K562 (cell line): ENCODE measurements at regions not wholly inside any gene's neighbourhood (a gene's known extent, or its start where the extent isn't known, plus 50 kb on each side); places are given as distances from the start of the nearest gene placed in this dataset.

Source experiments
- ATAC-seq: fragments of 200-7000 bp; cut with Tn5 transposase; 3 replicates; pipeline ENCODE4 v1.9.1; 2020; ENCODE audit warnings: moderate library complexity
- BruUV-seq: library from RNA; stranded (reverse); fragments of 400-500 nt; replicated peaks from 2 replicates; lab custom pipeline; 2021; lab: Mats Ljungman, UMichigan
- CTCF ChIA-PET: fragments of 300-600 bp; formaldehyde crosslinking; extraction: SDS; loops from one replicate; lab custom pipeline; 2021; ENCODE audit warnings: low intra/inter-chr PET ratio; lab: Yijun Ruan, JAX
- POLR2A ChIA-PET: fragments of 300-600, 350-650 bp; sonication (Branson Sonifier 250); formaldehyde crosslinking; extraction: SDS; loops from one replicate; lab custom pipeline; 2021; ENCODE audit warnings: antibody characterized with exemption, inconsistent platforms; lab: Yijun Ruan, JAX
- DNase-seq, 4 experiments: peaks; one replicate each; pipeline versions ENCODE4 v3.0.0 to v3.0.0-alpha.2; 2011 to 2018; ENCODE audit warnings: low spot score in 3 of 4, mixed read lengths in 3 of 4; ENCODE audit errors: extremely low read depth in 1 of 4
- FAIRE-seq: peaks from 2 replicates; lab custom pipeline; 2011; peaks lifted over from hg19 to GRCh38; lab: Jason Lieb, UNC
- H2AFZ ChIP-seq: 2 replicates; pipeline ENCODE4 v1.6.0; 2011; ENCODE audit warnings: low read depth, low read length, control low read depth, inconsistent platforms
- H3K27ac ChIP-seq: fragments of 200-600 bp; 3 replicates; pipeline ENCODE4 v1.8.0; 2011; ENCODE audit warnings: low read depth, mild to moderate bottlenecking, control low read depth, inconsistent platforms, low read length, moderate library complexity, mixed read lengths; ENCODE audit errors: extremely low read depth
- H3K27me3 ChIP-seq, 2 experiments: fragments of 300-600 bp in 1 of 2; 2 replicates in 1 of 2; 3 replicates in 1 of 2; pipeline versions ENCODE4 v1.6.0 to v1.8.0; 2011; ENCODE audit warnings: inconsistent platforms in 2 of 2, low read length in 2 of 2, mild to moderate bottlenecking in 1 of 2, mixed read lengths in 1 of 2, moderate library complexity in 1 of 2; ENCODE audit not compliant: control insufficient read depth in 2 of 2, insufficient read depth in 2 of 2
- H3K36me3 ChIP-seq: fragments of 300-600 bp; 3 replicates; pipeline ENCODE4 v1.8.0; 2011; ENCODE audit warnings: mild to moderate bottlenecking, low read length, inconsistent platforms; ENCODE audit not compliant: control insufficient read depth, insufficient read depth
- H3K4me1 ChIP-seq, 2 experiments: fragments of 200-600 bp in 1 of 2; replicated peaks in 1 of 2; 2 replicates in 1 of 2; 3 replicates in 1 of 2; pipeline versions ENCODE4 v1.5.1 to v1.8.0; 2011; ENCODE audit warnings: inconsistent platforms in 2 of 2, low read length in 2 of 2, mild to moderate bottlenecking in 1 of 2, mixed read lengths in 1 of 2, moderate library complexity in 1 of 2; ENCODE audit not compliant: control insufficient read depth in 2 of 2, insufficient read depth in 2 of 2
- H3K4me2 ChIP-seq: 2 replicates; pipeline ENCODE4 v1.6.1; 2011; ENCODE audit warnings: low read length, control low read depth, inconsistent platforms, mixed read lengths; ENCODE audit not compliant: insufficient read depth
- H3K4me3 ChIP-seq: fragments of 200-600 bp; sonication (generic), shearing (Covaris generic); 2 replicates; pipeline ENCODE4 v1.5.1; 2016; ENCODE audit warnings: control low read depth, inconsistent platforms
- H3K79me2 ChIP-seq: fragments of 200-600 bp; 3 replicates; pipeline ENCODE4 v1.8.0; 2011; ENCODE audit warnings: low read length, inconsistent platforms; ENCODE audit not compliant: control insufficient read depth, insufficient read depth
- H3K9ac ChIP-seq, 2 experiments: 2 replicates each; pipeline versions ENCODE4 v1.6.0 to v1.6.1; 2011; ENCODE audit warnings: low read depth in 2 of 2, low read length in 2 of 2, control low read depth in 1 of 2, inconsistent platforms in 1 of 2, mild to moderate bottlenecking in 1 of 2, mixed read lengths in 1 of 2; ENCODE audit not compliant: insufficient read depth in 1 of 2
- H3K9me1 ChIP-seq: one replicate; pipeline ENCODE4 v1.6.0; 2011; ENCODE audit warnings: inconsistent platforms, mild to moderate bottlenecking, low read length, moderate library complexity; ENCODE audit not compliant: control insufficient read depth, insufficient read depth
- H3K9me3 ChIP-seq: replicated peaks from 2 replicates; pipeline ENCODE4 v1.5.1; 2011; ENCODE audit warnings: low read depth, low read length, inconsistent platforms; ENCODE audit not compliant: control insufficient read depth, insufficient read depth
- H4K20me1 ChIP-seq: replicated peaks from 2 replicates; pipeline ENCODE4 v1.6.1; 2011; ENCODE audit warnings: low read length, inconsistent platforms, mixed read lengths; ENCODE audit not compliant: control insufficient read depth, insufficient read depth
- C11orf30 ChIP-seq: fragments of 450-650 bp; IDR thresholded peaks from 2 replicates; pipeline ENCODE4 v1.6.1; 2016; ENCODE audit warnings: low read depth, mild to moderate bottlenecking
- DNMT1 ChIP-seq: fragments of 450-650 bp; IDR thresholded peaks from 2 replicates; pipeline ENCODE4 v1.6.1; 2016; ENCODE audit warnings: antibody characterized with exemption, mild to moderate bottlenecking
- FUS ChIP-seq: fragments of 200-400 bp; formaldehyde crosslinking; optimal IDR thresholded peaks from 2 replicates; pipeline ENCODE3; 2017; ENCODE audit warnings: low read depth, low read length
- HNRNPH1 ChIP-seq: fragments of 200-400 bp; formaldehyde crosslinking; optimal IDR thresholded peaks from 2 replicates; pipeline ENCODE3; 2017; ENCODE audit warnings: low read depth, mild to moderate bottlenecking, low read length, moderate library complexity
- MAFF ChIP-seq: IDR thresholded peaks from 2 replicates; pipeline ENCODE4 v1.6.1; 2012; ENCODE audit warnings: low read length, improper control_type of control experiment
- MAFG ChIP-seq: fragments of 450-650 bp; conservative IDR thresholded peaks from 2 replicates; pipeline ENCODE4 v1.6.1; 2016; ENCODE audit warnings: missing genetic modification characterization, missing compliant biosample characterization
- MAFK ChIP-seq: IDR thresholded peaks from 2 replicates; pipeline ENCODE4 v1.6.1; 2011; ENCODE audit warnings: low read length, improper control_type of control experiment
- MAZ ChIP-seq, 2 experiments: fragments of 450-650 bp in 1 of 2; sonication (generic) in 1 of 2; formaldehyde crosslinking; IDR thresholded peaks in 1 of 2; conservative IDR thresholded peaks in 1 of 2; 2 replicates each; pipeline versions ENCODE4 v1.4.0 to v1.5.0; 2020; ENCODE audit warnings: mild to moderate bottlenecking in 1 of 2, missing genetic modification reagents in 1 of 2
- TAF1 ChIP-seq: IDR thresholded peaks from 2 replicates; pipeline ENCODE4 v1.6.1; 2011; ENCODE audit warnings: mild to moderate bottlenecking, low read length, moderate library complexity; ENCODE audit not compliant: insufficient read depth, control insufficient read depth, severe bottlenecking; ENCODE audit errors: extremely low read depth
- ZNF316 ChIP-seq: fragments of 450-650 bp; IDR thresholded peaks from 2 replicates; pipeline ENCODE4 v1.6.1; 2016
- ZNF444 ChIP-seq: fragments of 250-450 bp; sonication (Bioruptor Pico); IDR thresholded peaks from 2 replicates; pipeline ENCODE4 v1.4.0; 2020; ENCODE audit warnings: mild to moderate bottlenecking, moderate library complexity
- ZNF75A ChIP-seq: fragments of 450-650 bp; formaldehyde crosslinking; IDR thresholded peaks from 2 replicates; pipeline ENCODE4 v1.4.0; 2020; ENCODE audit warnings: mild to moderate bottlenecking
- WGBS: fragments of 100-300 bp; shearing (Covaris generic); methylation state at CpG from one replicate; pipeline ENCODE4 v1.1.6; 2016; ENCODE audit warnings: low coverage, mixed read lengths; ENCODE audit not compliant: insufficient coverage; ENCODE audit errors: missing lambda C conversion rate; 5-methylcytosine and 5-hydroxymethylcytosine counted together
- in situ Hi-C: fragments of 300-500 bp; cut with MboI; formaldehyde crosslinking; loops from 4 replicates; pipeline ENCODE4 v1.15.0; 2018; ENCODE audit warnings: inconsistent platforms, mixed read lengths
- intact Hi-C: fragments of 100-400 bp; cut with micrococcal nuclease; formaldehyde crosslinking; loops from 2 replicates; pipeline ENCODE4 v1.14.2; 2022
- TF ChIP-seq, protein P1 (sequence below): fragments of 250-450 bp; sonication (Bioruptor Pico); IDR thresholded peaks from 2 replicates; pipeline ENCODE4 v1.8.0; 2022; ENCODE audit warnings: moderate library complexity, mild to moderate bottlenecking, inconsistent platforms

DNA sequence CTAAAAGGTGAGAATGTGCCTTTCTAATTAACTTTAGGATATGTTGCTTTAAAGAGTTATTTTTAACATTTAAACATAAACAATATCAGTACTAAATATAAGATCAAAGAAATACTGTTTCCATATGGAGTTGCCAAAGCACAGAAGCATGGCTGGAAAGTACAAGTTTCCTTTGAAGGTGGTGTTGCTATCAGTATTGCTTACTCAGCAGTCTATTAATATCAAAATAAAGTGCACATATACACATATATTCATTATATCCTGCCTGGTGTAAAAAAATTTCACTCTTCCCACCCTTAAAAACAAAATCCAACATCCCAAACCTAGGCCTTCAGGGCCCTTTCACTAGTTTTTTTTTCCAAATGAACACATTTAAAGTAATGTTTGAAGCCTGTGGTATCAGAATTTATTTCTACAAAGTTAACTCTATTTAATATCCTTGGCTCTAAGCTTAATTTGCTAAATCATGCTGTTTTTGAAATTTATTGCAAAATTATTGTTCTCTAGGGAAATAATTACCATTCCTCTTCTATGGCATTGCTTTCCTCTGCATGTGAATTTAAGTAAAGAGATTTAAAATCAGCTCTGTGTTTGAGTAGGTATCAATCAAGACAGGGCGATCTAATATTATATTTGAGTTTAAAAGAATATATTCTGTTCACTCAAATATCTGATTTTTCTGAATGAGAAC is 192.7 kb upstream of the MEIS1 start:
- in situ Hi-C loops, result no loop called here
- no TSS peak for BruUV-seq
- no peak for FAIRE-seq

DNA sequence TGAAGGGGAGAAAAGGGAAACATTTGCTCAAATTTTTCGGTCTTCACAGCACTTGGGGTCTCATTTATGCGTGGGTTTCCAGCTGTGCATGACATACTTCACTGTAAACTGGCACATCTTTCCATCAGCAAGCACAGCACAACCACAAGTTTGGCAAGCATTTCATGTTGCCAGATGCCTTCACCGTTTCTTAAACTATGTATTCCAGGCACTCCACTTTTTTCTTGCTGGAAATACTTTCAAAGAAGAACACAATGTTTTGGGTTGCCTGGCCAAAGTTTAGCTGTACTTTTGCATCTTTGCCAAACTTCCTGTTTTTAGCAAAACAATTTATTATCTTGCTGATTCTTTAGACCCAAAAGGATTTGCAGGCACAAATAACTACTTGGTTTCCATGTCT is 194.6 kb upstream of the MEIS1 start:
- no peaks in the 10 kb centered on the region for H3K79me2 ChIP-seq
- no peak overlapping the region for H3K9ac ChIP-seq
- FAIRE-seq, result no peak
- no peak for ATAC-seq
- DNase-seq, result no peak
- H3K4me1 ChIP-seq, result no peaks in the 10 kb centered on the region
- no peak overlapping the region for H2AFZ ChIP-seq
- no peaks in the 10 kb centered on the region for H3K9me1 ChIP-seq
- no peaks in the 10 kb centered on the region for H3K36me3 ChIP-seq
- no peaks in the 10 kb centered on the region for H4K20me1 ChIP-seq
- CTCF ChIA-PET, result no interaction called here
- no TSS peak for BruUV-seq
- WGBS, result 1% methylated on average over 3 of the region's 3 CpGs
- POLR2A ChIA-PET, result interaction anchor here (0.8 kb wide), 1 partner anchor 1347 kb away, joined by 3 read pairs; no protein-coding TSS in a partner anchor
- H3K27ac ChIP-seq, result no peak overlapping the region
- peaks cover 6 to 22% of the 10 kb centered on the region in 2 experiments; a peak in 3 of 5 replicates for H3K27me3 ChIP-seq
- H3K4me2 ChIP-seq, result no peak overlapping the region
- H3K4me3 ChIP-seq, result no peak overlapping the region
- H3K9me3 ChIP-seq, result no peaks in the 10 kb centered on the region
- intact Hi-C loops (no loop called here), in situ Hi-C loops (no loop called here)
- TF ChIP-seq FUS (no peak), MAZ (CRISPR knock-in tag; conservative IDR thresholded peaks at IDR 0.05 in 1 of 2, IDR thresholded peaks at IDR 0.05 in 1 of 2) (no peak), TAF1 (no peak), ZNF75A (CRISPR knock-in tag) (no peak), ZNF444 (CRISPR knock-in tag) (no peak)
- TF ChIP-seq, protein P1, sequence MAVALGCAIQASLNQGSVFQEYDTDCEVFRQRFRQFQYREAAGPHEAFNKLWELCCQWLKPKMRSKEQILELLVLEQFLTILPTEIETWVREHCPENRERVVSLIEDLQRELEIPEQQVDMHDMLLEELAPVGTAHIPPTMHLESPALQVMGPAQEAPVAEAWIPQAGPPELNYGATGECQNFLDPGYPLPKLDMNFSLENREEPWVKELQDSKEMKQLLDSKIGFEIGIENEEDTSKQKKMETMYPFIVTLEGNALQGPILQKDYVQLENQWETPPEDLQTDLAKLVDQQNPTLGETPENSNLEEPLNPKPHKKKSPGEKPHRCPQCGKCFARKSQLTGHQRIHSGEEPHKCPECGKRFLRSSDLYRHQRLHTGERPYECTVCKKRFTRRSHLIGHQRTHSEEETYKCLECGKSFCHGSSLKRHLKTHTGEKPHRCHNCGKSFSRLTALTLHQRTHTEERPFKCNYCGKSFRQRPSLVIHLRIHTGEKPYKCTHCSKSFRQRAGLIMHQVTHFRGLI, result no peak

More for the DNA sequence above, 192.7 kb upstream of the MEIS1 start:
- Histone ChIP-seq H3K9me1 (no peaks in the 10 kb centered on the region), H3K4me1 (no peaks in the 10 kb centered on the region), H3K27me3 (peaks cover 5 to 10% of the 10 kb centered on the region in 2 experiments; a peak in 3 of 5 replicates), H3K79me2 (no peaks in the 10 kb centered on the region), H3K9ac (no peak overlapping the region), H3K27ac (no peak overlapping the region), H2AFZ (no peak overlapping the region), H4K20me1 (no peaks in the 10 kb centered on the region), H3K4me3 (no peak overlapping the region), H3K9me3 (no peaks in the 10 kb centered on the region), H3K4me2 (no peak overlapping the region), H3K36me3 (no peaks in the 10 kb centered on the region)
- DNase-seq, result no peak
- TF ChIP-seq MAFK (peak; percentile 88), DNMT1 (no peak), ZNF316 (peak; percentile 82), HNRNPH1 (no peak), MAFF (peak; percentile 82), MAFG (peak; percentile 75), C11orf30 (peak; percentile 73)
- intact Hi-C loops, result no loop called here
- ChIA-PET CTCF (no interaction called here), POLR2A (no interaction called here)
- WGBS, result 11% methylated on average over 1 of the region's 1 CpG
- no peak for ATAC-seq
